ENCODE measurements at regions not wholly inside any gene's neighbourhood (a gene's known extent, or its start where the extent isn't known, plus 50 kb on each side); places are given as distances from the start of the nearest gene placed in this dataset.

DNA sequence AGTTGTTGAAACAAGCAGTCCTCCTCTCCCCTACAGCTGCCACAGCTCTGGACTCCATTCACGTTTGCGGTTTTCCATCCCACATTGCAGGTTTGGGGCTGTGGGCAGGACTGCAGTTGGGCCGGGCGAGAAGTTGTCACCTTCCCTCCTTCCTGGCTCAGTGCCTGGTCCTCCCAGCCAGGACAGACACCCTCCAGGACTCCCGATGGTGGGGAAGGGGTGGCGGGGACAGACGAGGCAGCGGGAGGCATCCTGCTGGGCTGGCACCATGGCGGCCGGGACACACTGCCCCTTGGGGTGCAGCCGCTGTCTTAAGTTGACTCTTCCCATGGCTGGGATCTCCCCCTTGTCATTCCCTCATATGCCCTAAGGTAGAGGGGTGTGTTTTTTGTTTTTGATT is 615.2 kb downstream of the BRD1 start:
- no peak for TF ChIP-seq CTCF (IDR thresholded peaks at IDR 0.05 in 2 of 3, conservative IDR thresholded peaks at IDR 0.05 in 1 of 3; ENCODE audit: borderline replicate concordance in 1 of 3, insufficient read depth in 1 of 3, low read depth in 2 of 3, low read length in 2 of 3)
- no peak for TF ChIP-seq EZH2 (IDR thresholded peaks at IDR 0.05)
- TF ChIP-seq FOSL1 (IDR thresholded peaks at IDR 0.05; ENCODE audit: low read depth): no peak
- no peak for TF ChIP-seq SRF (IDR thresholded peaks at IDR 0.05; ENCODE audit: low read depth)
- TF ChIP-seq POLR2AphosphoS5 (IDR thresholded peaks at IDR 0.05; ENCODE audit: low read depth, low read length): no peak
- TF ChIP-seq MAX (IDR thresholded peaks at IDR 0.05): no peak
- TF ChIP-seq REST (IDR thresholded peaks at IDR 0.05; ENCODE audit: low read depth): no peak
- no peak for TF ChIP-seq JUND (IDR thresholded peaks at IDR 0.05)
- TF ChIP-seq SP1 (IDR thresholded peaks at IDR 0.05; ENCODE audit: low read depth): no peak
- TF ChIP-seq, protein P1, sequence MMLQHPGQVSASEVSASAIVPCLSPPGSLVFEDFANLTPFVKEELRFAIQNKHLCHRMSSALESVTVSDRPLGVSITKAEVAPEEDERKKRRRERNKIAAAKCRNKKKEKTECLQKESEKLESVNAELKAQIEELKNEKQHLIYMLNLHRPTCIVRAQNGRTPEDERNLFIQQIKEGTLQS (IDR thresholded peaks at IDR 0.05): no peak
- TF ChIP-seq YY1 (IDR thresholded peaks at IDR 0.05; ENCODE audit: extremely low read depth, insufficient replicate concordance, low read depth, low read length): no peak
- no peak for TF ChIP-seq POLR2A (IDR thresholded peaks at IDR 0.05; ENCODE audit: borderline replicate concordance, extremely low read depth, insufficient read depth, insufficient read length)
